GM10266 (cell line): ENCODE measurements at regions not wholly inside any gene's neighbourhood (a gene's known extent, or its start where the extent isn't known, plus 50 kb on each side); places are given as distances from the start of the nearest gene placed in this dataset.
"Not testable (repeated sequence)": the region's sequence is repeated elsewhere in the genome, so short reads cannot be mapped to it uniquely, and the experiment has no call there.

ENCODE experiments used
- DNase-seq: peaks from one replicate; pipeline ENCODE4 v3.0.0; 2012; ENCODE audit errors: extremely low spot score
- TF ChIP-seq, protein P1 (sequence below): IDR thresholded peaks from 2 replicates; pipeline ENCODE4 v1.5.1; 2012; ENCODE audit warnings: mild to moderate bottlenecking, low read depth; ENCODE audit not compliant: control insufficient read depth, insufficient read depth; ENCODE audit errors: missing control alignments

DNA sequence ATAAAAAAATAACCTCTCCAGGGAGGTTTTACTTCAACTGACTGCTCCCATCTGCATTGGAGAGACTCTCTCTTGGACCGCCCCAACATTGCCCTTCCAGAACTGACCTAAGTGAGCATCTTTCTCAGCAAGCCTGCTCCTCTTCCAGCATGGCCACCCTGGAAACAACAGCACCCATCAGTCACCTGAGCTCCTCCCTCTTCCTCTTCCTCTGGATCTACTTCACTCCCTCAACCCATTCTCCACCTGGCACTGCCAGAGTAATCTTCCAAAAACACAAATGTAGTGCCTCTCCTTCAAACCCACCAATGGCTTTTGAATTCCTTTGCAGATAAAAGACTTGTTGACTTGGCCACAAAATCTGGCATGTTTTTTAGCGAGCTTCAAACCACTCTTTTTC, 128.8 kb upstream of the NR2F2 start:
- DNase-seq, result no peak
- TF ChIP-seq, protein P1, sequence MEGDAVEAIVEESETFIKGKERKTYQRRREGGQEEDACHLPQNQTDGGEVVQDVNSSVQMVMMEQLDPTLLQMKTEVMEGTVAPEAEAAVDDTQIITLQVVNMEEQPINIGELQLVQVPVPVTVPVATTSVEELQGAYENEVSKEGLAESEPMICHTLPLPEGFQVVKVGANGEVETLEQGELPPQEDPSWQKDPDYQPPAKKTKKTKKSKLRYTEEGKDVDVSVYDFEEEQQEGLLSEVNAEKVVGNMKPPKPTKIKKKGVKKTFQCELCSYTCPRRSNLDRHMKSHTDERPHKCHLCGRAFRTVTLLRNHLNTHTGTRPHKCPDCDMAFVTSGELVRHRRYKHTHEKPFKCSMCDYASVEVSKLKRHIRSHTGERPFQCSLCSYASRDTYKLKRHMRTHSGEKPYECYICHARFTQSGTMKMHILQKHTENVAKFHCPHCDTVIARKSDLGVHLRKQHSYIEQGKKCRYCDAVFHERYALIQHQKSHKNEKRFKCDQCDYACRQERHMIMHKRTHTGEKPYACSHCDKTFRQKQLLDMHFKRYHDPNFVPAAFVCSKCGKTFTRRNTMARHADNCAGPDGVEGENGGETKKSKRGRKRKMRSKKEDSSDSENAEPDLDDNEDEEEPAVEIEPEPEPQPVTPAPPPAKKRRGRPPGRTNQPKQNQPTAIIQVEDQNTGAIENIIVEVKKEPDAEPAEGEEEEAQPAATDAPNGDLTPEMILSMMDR, result no peak

DNA sequence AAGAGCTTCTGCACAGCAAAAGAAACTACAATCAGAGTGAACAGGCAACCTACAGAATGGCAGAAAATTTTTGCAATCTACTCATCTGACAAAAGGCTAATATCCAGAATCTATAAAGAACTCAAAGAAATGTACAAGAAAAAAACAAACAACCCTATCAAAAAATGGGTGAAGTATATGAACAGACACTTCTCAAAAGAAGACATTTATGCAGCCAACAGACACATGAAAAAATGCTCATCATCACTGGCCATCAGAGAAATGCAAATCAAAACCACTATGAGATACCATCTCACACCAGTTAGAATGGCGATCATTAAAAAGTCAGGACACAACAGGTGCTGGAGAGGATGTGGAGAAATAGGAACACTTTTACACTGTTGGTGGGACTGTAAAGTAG, 124.9 kb upstream of the NR2F2 start:
- not testable (repeated sequence) for DNase-seq

DNA sequence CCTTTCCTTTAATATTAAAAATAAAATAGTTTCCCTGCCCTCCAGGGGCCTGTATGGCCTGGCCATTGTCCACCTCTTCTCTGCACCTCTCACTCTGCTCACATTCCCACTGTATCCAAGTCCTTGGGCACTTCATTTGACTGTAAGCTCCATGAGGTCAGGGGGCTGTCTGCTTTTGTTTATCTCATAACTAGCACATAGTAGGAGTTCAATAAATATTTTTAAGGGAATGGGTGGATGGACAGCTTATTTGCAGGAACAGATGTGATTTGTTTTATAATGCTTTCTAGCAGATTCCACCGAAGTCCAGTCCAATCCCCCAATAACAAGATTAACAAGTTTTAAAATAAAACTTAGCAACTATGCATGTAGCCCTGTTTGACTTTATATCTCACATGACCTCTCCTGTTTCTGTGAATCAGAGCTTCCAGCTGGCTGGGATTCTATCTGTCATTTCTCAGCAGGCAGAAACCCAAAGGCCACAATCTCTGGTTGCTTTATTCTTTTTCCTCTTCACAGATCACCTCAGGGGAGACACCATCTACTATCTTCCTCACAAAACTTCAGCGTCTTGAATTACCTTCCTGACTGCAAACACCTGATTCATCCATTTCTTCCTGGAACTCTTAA, 123.0 kb upstream of the NR2F2 start:
- TF ChIP-seq, protein P1, result no peak
- DNase-seq, result no peak

DNA sequence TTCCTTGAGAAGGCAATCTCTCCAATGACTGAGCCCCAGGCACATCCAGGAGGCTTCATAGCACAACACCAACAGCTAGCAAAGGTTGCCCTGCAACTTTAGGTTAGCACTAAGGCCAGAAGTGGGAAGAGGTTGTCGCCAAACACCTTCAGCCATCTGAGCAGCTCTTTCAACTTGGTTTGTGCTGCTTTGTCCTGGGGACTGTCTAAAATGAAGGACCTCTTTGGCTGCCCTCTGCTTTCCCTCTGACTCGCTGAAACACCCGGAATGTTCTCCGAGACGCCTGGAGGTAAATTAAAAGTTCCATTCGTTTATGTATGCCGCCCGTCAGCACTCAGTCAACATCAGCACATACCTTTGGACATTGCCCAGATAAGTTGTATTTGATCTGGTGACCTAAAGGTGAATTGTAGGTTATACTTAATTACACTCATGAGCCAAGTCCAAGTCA, 121.2 kb upstream of the NR2F2 start:
- TF ChIP-seq, protein P1, result no peak
- no peak for DNase-seq

DNA sequence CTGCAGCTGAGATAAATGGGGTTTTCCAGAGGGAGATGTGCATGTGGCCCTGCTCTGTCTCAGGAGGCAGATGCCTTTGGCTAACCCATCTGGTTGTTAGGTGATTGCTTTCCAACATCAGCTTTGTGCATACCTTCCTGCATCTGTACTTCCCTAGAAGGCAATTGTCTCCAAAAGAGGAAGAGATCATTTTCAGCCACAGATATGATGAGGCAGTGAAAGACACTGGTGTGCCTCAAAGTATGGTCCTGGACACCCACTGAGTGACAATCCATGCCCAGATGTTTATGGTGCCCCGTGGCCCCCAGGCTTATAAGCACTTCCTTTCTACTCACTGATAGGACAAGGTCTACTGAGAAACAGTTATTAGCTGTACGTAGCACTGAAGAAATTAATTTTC, 117.5 kb upstream of the NR2F2 start:
- TF ChIP-seq, protein P1, result no peak
- no peak for DNase-seq

DNA sequence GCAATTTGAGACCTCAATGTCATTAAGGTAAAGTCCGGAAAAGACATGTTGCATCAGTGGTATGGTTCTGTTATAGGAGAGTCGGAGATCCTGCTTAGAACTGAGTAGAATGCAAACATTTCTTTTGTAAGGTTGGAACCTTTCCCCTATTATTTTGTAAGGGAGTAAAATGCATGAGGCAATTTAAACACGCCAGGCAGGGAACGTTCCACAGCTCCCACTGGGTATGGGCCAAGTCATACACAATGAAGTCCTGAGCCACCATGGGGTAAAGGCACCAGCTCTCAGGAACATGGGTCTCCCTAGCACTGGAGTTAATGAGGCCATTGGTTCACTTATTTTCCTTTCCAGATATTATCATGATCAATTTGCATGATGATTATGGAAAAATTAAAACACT, 116.6 kb upstream of the NR2F2 start:
- no peak for DNase-seq
- TF ChIP-seq, protein P1, result no peak

DNA sequence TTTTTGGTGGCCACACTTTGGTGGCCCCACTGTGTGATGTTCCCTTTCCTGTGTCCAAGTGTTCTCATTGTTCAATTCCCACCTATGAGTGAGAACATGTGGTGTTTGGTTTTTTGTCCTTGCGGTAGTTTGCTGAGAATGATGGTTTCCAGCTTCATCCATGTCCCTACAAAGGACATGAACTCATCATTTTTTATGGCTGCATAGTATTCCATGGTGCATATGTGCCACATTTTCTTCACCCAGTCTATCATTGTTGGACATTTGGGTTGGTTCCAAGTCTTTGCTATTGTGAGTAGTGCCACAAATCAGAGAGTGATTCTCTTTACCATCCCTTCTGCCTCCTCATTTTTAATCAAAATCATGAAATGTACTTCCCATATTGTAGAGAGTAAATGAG, 114.0 kb upstream of the NR2F2 start:
- not testable (repeated sequence) for DNase-seq

DNA sequence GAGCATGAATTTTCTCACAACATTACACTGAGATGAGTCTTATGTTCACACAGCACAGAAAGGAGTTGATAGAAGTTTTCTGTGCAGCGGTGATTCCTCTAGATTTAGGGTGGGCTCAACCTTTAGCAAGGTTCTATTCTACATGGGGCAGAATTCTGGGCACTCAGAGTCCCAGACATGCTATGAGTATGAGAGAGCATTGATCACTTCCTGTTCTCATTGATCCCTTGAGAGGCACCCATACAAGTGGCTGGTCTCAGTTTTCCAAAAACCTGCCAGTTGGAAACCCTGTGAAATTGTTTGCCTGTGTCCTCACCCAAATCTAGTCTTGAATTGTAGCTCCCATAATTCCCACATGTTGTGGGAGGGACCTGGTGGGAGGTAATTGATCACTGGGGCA, 112.5 kb upstream of the NR2F2 start:
- DNase-seq, result no peak
- TF ChIP-seq, protein P1, result no peak
